Activated naive CD4-positive, alpha-beta T cell treated with anti-CD3 and anti-CD28 coated beads for 36 hours (primary cell): ENCODE measurements at regions not wholly inside any gene's neighbourhood (a gene's known extent, or its start where the extent isn't known, plus 50 kb on each side); places are given as distances from the start of the nearest gene placed in this dataset.

ENCODE experiments used
- CTCF ChIA-PET: fragments of 350-600 bp; sonication (Branson Sonifier 250); formaldehyde crosslinking; loops from one replicate; lab custom pipeline; 2021; ENCODE audit warnings: antibody characterized with exemption; lab: Charles Lee
- DNase-seq: peaks from one replicate; pipeline ENCODE4 v3.0.0-alpha.2; 2020
- H3K27ac Mint-ChIP-seq: one replicate; pipeline ENCODE4 v1.8.0; 2021; ENCODE audit warnings: mild to moderate bottlenecking, mixed read lengths
- H3K27me3 Mint-ChIP-seq: one replicate; pipeline ENCODE4 v1.8.0; 2021; ENCODE audit warnings: low read depth, mixed read lengths
- H3K36me3 Mint-ChIP-seq: one replicate; pipeline ENCODE4 v1.8.0; 2021; ENCODE audit warnings: low read depth, mixed read lengths
- H3K4me1 Mint-ChIP-seq: one replicate; pipeline ENCODE4 v1.8.0; 2021; ENCODE audit warnings: low read depth, mixed read lengths
- H3K4me3 Mint-ChIP-seq: one replicate; pipeline ENCODE4 v1.8.0; 2021; ENCODE audit warnings: mild to moderate bottlenecking, moderate library complexity, mixed read lengths
- H3K9me3 Mint-ChIP-seq: one replicate; pipeline ENCODE4 v1.8.0; 2021; ENCODE audit warnings: mixed read lengths
- intact Hi-C: fragments of 100-400 bp; cut with micrococcal nuclease; formaldehyde crosslinking; loops from one replicate; pipeline ENCODE4 v1.15.1; 2023

DNA sequence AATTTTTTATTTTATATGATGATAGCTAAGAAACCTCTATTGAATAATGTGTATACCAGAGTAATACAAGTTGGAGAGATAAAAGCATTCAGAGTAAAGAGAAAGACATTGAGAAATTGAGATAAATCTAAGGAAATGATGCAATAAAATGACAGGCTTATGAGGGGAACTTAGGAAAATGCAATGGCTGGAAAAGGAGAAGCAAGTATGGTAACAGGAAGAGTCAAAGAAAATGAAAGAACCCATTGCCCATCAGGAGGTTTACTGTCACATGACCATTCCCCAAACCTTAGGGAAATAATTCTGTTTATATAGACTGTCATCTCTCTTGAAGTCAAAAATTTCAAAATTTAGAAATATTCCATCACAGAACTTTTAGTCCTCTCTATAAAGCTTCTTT lies 808.0 kb upstream of the PRR20A start:
- CTCF ChIA-PET = interaction anchor here (0.6 kb wide), 1 partner anchor 14 kb away, joined by 3 read pairs; no protein-coding TSS in a partner anchor

DNA sequence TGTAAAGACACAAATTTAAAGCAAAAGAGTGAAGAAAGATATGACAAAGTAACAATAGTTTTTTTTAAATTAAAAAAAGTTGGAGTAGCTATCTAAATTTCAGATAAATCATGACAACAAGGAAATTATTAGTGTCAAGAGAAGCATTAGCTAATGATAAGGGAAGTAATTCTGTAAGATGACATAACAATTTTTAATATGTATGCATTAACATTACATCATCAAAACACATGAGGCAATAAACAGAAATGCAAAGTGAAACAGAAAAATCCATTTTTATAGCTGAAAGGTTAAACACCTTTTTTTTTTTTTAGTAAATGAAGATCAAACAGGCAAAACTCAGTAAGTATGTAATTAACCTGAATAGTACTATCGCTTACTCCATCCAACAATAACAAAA lies 804.9 kb upstream of the PRR20A start:
- H3K4me3 Mint-ChIP-seq = no peak overlapping the region
- intact Hi-C loops = no loop called here
- DNase-seq = no peak
- no peak overlapping the region for H3K27ac Mint-ChIP-seq
- H3K4me1 Mint-ChIP-seq = no peaks in the 10 kb centered on the region
- no peaks in the 10 kb centered on the region for H3K36me3 Mint-ChIP-seq
- no peaks in the 10 kb centered on the region for H3K27me3 Mint-ChIP-seq
- H3K9me3 Mint-ChIP-seq = peaks cover 9% of the 10 kb centered on the region
- CTCF ChIA-PET = no interaction called here

More for the DNA sequence above, 808.0 kb upstream of the PRR20A start:
- no peak for DNase-seq
- Mint-ChIP-seq H3K36me3 (no peaks in the 10 kb centered on the region), H3K9me3 (peaks cover 7% of the 10 kb centered on the region), H3K27ac (no peak overlapping the region), H3K4me1 (no peaks in the 10 kb centered on the region), H3K4me3 (no peak overlapping the region), H3K27me3 (no peaks in the 10 kb centered on the region)
- intact Hi-C loops = no loop called here

DNA sequence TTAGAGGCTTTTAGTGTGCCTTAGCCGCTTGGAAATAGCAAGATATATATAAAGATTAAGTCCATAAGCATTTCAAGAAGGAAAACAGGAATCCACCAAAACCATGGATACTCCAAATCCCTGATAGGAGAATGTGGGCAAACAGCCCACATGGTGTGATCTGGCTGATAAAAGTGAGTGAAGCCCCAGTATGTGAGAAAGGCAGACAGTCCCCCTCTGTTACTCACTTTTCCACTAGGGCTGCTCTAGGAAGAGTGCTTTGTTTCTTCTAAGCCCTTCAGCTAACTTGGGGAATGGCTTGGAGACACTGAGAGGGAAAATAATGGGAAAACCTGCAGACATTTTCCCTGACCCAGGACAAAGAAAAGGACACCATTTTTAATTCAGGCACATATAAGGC lies 802.3 kb upstream of the PRR20A start:
- H3K9me3 Mint-ChIP-seq = peaks cover 8% of the 10 kb centered on the region
- H3K4me3 Mint-ChIP-seq = no peak overlapping the region
- intact Hi-C loops = no loop called here
- H3K27me3 Mint-ChIP-seq = no peaks in the 10 kb centered on the region
- H3K27ac Mint-ChIP-seq = no peak overlapping the region
- CTCF ChIA-PET = no interaction called here
- no peaks in the 10 kb centered on the region for H3K36me3 Mint-ChIP-seq
- no peak for DNase-seq
- no peaks in the 10 kb centered on the region for H3K4me1 Mint-ChIP-seq

DNA sequence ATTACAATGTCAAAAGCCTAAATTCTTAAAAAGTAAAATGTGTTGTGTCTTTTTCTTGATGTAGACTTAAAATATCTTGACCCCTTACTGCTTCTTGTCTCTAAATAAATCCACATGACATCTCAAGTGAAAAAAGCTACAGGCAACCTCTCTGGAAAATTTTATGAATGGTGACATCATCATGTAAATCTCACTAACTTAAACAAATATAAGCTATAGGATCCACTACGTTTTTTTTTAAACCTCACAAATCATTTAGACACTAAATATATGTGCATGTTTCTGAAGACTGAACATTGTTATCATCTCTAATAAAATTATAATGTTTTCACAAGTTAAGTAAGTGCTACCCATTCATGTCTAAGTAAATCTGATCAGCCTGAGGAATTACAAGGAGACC lies 793.7 kb upstream of the PRR20A start:
- Mint-ChIP-seq H3K27me3 (no peaks in the 10 kb centered on the region), H3K4me3 (no peak overlapping the region), H3K4me1 (no peaks in the 10 kb centered on the region), H3K36me3 (no peaks in the 10 kb centered on the region), H3K9me3 (peaks cover 8% of the 10 kb centered on the region), H3K27ac (no peak overlapping the region)
- CTCF ChIA-PET = no interaction called here
- no peak for DNase-seq
- intact Hi-C loops = no loop called here

DNA sequence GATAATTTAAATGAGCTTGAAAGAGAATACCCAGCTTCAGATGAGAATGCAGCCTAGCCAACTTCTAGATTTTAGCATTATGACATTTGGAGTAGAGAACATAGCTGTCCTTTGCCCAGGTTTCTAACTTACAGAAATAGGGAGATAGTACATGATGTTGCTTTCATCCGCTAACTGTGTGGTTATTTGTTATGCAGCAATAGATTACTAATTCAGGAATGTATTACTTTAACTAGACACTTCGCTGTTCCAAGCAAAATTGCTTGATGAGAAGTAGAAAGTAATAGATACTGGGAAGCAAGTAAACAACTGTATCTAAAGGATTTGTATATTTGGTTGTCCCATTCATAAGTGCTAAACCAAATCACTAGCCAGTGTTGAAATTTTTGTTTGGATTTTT lies 790.9 kb upstream of the PRR20A start:
- no peak for DNase-seq
- Mint-ChIP-seq H3K27ac (no peak overlapping the region), H3K4me3 (no peak overlapping the region), H3K27me3 (no peaks in the 10 kb centered on the region), H3K36me3 (no peaks in the 10 kb centered on the region), H3K4me1 (no peaks in the 10 kb centered on the region), H3K9me3 (peaks cover 2% of the 10 kb centered on the region)
- intact Hi-C loops = no loop called here
- CTCF ChIA-PET = no interaction called here

DNA sequence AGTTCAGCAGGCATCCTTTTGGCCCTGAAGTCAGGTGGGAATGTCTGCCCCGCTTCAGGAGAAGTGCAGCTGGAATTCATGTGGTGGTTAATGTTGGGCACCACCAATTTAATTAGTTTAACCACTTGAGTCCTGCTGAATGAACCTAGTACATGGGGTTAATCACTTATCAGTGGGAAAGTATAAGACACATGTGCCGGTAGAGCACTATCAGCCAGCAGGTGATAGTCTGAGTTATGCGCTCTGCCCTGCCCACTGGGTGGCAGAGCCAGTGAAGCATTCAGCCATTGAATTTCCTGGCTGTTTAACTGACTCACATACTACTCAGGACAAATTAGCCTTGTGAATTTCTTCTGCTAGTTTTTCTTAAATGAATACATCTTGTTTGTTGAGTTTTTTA lies 789.7 kb upstream of the PRR20A start:
- no peak overlapping the region for H3K4me3 Mint-ChIP-seq
- CTCF ChIA-PET = no interaction called here

DNA sequence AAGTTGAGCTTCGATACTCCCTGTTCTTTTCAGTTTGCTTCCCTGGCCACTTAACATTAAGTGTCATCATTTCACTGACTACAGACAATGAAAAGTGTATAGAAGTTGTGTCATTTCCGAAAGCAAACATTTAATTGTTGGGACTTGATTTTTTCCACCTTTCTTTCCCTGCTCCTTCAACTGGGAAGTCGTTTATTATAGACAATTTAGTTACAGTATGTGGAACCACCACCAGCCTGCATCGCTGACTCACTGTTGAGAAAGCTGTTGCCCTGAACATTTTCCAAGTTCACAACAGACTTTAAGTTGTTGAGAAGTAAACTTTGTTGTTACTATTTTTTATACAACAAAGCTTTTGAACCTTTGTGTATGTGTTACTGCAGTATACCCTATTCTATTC lies 788.4 kb upstream of the PRR20A start:
- peaks cover 4% of the 10 kb centered on the region for H3K9me3 Mint-ChIP-seq
- H3K27ac Mint-ChIP-seq = no peak overlapping the region
- no peaks in the 10 kb centered on the region for H3K36me3 Mint-ChIP-seq
- no peak overlapping the region for H3K4me3 Mint-ChIP-seq
- intact Hi-C loops = no loop called here
- CTCF ChIA-PET = interaction anchor here (0.6 kb wide), 1 partner anchor 270 kb away, joined by 3 read pairs; no protein-coding TSS in a partner anchor
- H3K4me1 Mint-ChIP-seq = no peaks in the 10 kb centered on the region
- DNase-seq = no peak
- H3K27me3 Mint-ChIP-seq = no peaks in the 10 kb centered on the region

More for the DNA sequence above, 789.7 kb upstream of the PRR20A start:
- peaks cover 4% of the 10 kb centered on the region for H3K9me3 Mint-ChIP-seq
- no peak for DNase-seq
- no peaks in the 10 kb centered on the region for H3K4me1 Mint-ChIP-seq
- intact Hi-C loops = no loop called here
- H3K36me3 Mint-ChIP-seq = no peaks in the 10 kb centered on the region
- H3K27ac Mint-ChIP-seq = no peak overlapping the region
- H3K27me3 Mint-ChIP-seq = no peaks in the 10 kb centered on the region

DNA sequence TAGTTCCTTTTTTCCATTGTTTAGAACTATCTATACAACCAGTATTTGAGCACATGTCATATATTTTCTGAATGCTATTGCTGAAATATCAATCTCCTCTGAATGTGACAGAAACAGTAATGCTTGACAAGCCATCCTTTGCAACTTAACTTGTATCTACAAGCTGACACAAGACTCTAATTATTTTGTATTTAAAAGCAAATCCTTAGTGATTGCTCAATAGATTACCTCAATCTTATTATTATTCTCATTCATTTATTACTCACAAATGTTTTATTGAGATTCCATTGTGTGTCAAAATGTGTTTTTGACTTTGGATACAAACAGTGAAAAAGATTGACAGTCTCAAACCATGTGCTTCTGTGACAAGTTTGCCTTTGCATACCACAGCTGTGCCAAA lies 787.8 kb upstream of the PRR20A start:
- peaks cover 4% of the 10 kb centered on the region for H3K9me3 Mint-ChIP-seq
- intact Hi-C loops = no loop called here
- no peaks in the 10 kb centered on the region for H3K36me3 Mint-ChIP-seq
- no peak overlapping the region for H3K4me3 Mint-ChIP-seq
- H3K27me3 Mint-ChIP-seq = no peaks in the 10 kb centered on the region
- H3K4me1 Mint-ChIP-seq = no peaks in the 10 kb centered on the region
- CTCF ChIA-PET = no interaction called here
- H3K27ac Mint-ChIP-seq = no peak overlapping the region
- DNase-seq = no peak

DNA sequence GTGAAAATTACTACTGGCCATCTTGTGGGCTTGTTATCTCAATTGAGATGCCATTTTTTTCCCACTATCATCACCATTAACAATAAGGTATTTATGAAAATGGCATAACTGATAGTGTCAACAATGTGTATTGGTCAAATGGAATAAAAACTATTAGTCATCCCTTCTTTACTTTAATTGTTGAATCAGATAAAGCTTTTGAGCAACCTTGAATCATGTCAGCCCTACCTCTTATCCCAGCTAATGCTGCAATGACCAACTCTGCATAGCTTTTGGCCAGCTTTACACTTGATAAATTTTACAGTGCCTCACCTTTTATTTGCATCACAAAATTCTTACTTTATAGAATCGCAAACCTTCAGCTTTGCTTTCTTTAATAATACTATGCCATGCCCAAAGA lies 784.0 kb upstream of the PRR20A start:
- Mint-ChIP-seq H3K4me3 (no peak overlapping the region), H3K27ac (no peak overlapping the region), H3K27me3 (no peaks in the 10 kb centered on the region), H3K9me3 (peaks cover 8% of the 10 kb centered on the region), H3K4me1 (no peaks in the 10 kb centered on the region), H3K36me3 (no peaks in the 10 kb centered on the region)
- no peak for DNase-seq
- intact Hi-C loops = no loop called here
- CTCF ChIA-PET = no interaction called here

DNA sequence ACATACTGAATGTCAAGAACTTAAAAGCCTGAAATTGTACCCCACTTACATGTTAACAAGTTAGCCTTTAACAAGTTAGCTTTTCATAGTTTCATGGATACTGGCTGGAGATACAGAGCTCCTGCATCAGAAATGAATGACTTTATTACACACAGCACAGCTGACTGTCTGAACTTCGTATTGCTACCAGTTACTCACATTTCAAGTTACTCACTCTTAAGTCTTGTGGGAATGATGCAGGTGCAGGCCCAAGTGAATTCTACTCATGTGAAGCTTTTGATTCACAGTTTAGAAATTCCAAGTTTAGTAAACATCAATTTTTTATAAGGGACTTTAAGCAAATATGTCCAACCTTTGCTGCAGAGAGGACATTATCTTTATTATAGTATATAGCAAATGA lies 762.2 kb upstream of the PRR20A start:
- CTCF ChIA-PET = no interaction called here
- intact Hi-C loops = no loop called here
- Mint-ChIP-seq H3K9me3 (peaks cover 12% of the 10 kb centered on the region), H3K4me1 (no peaks in the 10 kb centered on the region), H3K36me3 (no peaks in the 10 kb centered on the region), H3K27me3 (no peaks in the 10 kb centered on the region), H3K27ac (no peak overlapping the region), H3K4me3 (no peak overlapping the region)
- no peak for DNase-seq

DNA sequence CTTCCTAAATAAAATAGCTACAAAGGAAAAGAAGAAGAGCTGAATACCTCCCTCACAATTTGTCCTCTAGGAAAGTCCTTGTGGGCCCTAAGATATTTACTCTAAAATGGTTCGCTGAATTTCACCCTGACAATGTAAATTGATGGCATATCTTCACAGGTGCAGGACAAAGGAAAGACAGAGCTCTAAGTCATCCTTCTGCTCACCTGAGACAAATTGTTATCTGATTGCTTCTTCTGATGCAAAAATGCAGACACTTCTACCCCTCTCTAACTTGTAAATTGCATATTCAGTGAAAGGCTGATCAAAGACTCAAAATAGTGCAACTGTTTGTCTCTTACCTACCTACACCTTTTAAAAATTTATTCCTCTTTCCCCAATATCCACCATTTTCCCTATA lies 747.2 kb upstream of the PRR20A start:
- H3K27ac Mint-ChIP-seq = no peak overlapping the region
- CTCF ChIA-PET = no interaction called here
- H3K4me1 Mint-ChIP-seq = no peaks in the 10 kb centered on the region
- peaks cover 4% of the 10 kb centered on the region for H3K9me3 Mint-ChIP-seq
- no peak overlapping the region for H3K4me3 Mint-ChIP-seq
- no peak for DNase-seq
- no peaks in the 10 kb centered on the region for H3K27me3 Mint-ChIP-seq
- intact Hi-C loops = no loop called here
- H3K36me3 Mint-ChIP-seq = no peaks in the 10 kb centered on the region

DNA sequence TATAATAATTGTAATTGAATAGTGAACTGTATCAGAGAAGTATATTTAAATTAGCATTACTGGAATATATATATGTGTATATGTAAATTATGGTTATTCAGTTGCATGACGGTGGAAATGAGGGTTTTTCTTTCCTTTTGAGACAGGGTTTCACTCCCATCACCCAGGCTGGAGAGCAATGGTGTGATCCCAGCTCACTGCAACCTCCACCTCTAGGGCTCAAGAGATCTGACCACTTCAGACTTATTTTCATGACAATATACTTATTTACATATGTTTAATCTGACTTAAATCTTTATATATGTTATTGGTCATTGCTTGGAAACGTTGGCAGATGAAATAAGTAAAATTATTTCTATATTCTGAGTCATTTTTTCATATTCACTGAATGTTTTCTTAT lies 744.4 kb upstream of the PRR20A start:
- no peak for DNase-seq
- no peaks in the 10 kb centered on the region for H3K36me3 Mint-ChIP-seq
- intact Hi-C loops = no loop called here
- no peak overlapping the region for H3K27ac Mint-ChIP-seq
- H3K9me3 Mint-ChIP-seq = peaks cover 5% of the 10 kb centered on the region
- H3K27me3 Mint-ChIP-seq = no peaks in the 10 kb centered on the region
- no peaks in the 10 kb centered on the region for H3K4me1 Mint-ChIP-seq
- CTCF ChIA-PET = no interaction called here
- no peak overlapping the region for H3K4me3 Mint-ChIP-seq

DNA sequence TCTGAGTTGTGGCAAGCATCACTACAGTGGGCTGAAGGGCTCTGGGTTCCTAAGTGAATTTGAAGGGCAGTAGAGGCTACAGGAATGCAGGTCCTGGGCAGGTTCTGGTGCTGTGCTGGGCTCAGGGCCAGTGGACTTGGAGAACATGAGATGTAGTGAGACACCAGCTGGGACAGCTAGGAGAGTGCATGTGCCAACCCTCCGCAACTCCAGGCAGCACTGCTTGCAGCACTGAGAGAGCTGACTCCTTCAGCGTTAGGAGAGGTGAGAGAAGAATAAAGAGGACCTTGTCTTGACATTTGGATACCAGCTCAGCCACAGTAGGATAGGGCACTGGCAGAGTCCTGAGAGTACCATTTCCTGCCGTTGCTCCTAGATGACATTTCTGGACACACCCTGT lies 739.9 kb upstream of the PRR20A start:
- Mint-ChIP-seq H3K9me3 (peaks cover 14% of the 10 kb centered on the region), H3K4me1 (no peaks in the 10 kb centered on the region), H3K27ac (no peak overlapping the region), H3K36me3 (no peaks in the 10 kb centered on the region), H3K4me3 (no peak overlapping the region), H3K27me3 (no peaks in the 10 kb centered on the region)
- CTCF ChIA-PET = no interaction called here
- no peak for DNase-seq
- intact Hi-C loops = no loop called here

DNA sequence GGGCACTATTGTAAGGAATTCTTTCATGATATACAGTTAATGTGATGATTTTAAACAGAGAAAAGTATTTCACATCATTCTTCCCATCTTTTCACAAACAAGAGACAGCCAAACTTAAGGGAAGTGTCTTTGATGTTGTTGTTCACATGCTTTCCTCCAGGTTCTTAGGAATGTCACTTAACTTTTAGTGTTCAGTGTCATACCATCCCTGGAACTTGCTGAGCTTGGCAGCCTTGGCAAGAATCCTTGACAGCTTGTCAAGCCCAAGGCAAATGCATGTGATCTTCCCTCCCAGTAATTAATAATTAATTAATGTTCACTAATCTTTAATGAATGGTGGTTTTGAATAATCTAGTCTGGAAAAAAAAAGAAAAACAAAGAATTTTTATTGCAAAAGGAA lies 727.9 kb upstream of the PRR20A start:
- CTCF ChIA-PET = no interaction called here
- no peak for DNase-seq
- H3K4me1 Mint-ChIP-seq = no peaks in the 10 kb centered on the region

More for the DNA sequence above, 727.9 kb upstream of the PRR20A start:
- Mint-ChIP-seq H3K27me3 (no peaks in the 10 kb centered on the region), H3K27ac (no peak overlapping the region), H3K36me3 (no peaks in the 10 kb centered on the region), H3K9me3 (peaks cover 14% of the 10 kb centered on the region), H3K4me3 (no peak overlapping the region)
- intact Hi-C loops = no loop called here
